A673 (cell line): ENCODE measurements at regions not wholly inside any gene's neighbourhood (a gene's known extent, or its start where the extent isn't known, plus 50 kb on each side); places are given as distances from the start of the nearest gene placed in this dataset.

Source experiments
- BruUV-seq: library from RNA; stranded (reverse); fragments of 400-500 nt; replicated peaks from 2 replicates; lab custom pipeline; 2021; lab: Mats Ljungman, UMichigan
- CTCF ChIA-PET: fragments of 300-600 bp; sonication (Branson Sonifier 250); formaldehyde crosslinking; loops from one replicate; lab custom pipeline; 2022; ENCODE audit warnings: antibody characterized with exemption; lab: Charles Lee
- POLR2A ChIA-PET: fragments of 300-600 bp; sonication (Branson Sonifier 250); formaldehyde crosslinking; loops from one replicate; lab custom pipeline; 2022; ENCODE audit warnings: antibody characterized with exemption; ENCODE audit not compliant: low non-redundant PET; lab: Charles Lee
- DNase-seq: peaks from one replicate; pipeline ENCODE4 v3.0.0-alpha.2; 2015; ENCODE audit warnings: low spot score
- H3K27ac ChIP-seq: fragments of 200-600 bp; sonication (generic); 2 replicates; pipeline ENCODE4 v1.5.1; 2016; ENCODE audit warnings: mixed run types, low read depth, mild to moderate bottlenecking, mixed read lengths, antibody characterized with exemption, low read length; ENCODE audit not compliant: poor library complexity, severe bottlenecking
- H3K27me3 ChIP-seq: fragments of 200-600 bp; sonication (generic); replicated peaks from 2 replicates; pipeline ENCODE4 v1.6.1; 2017; ENCODE audit warnings: mixed run types, low read depth, mild to moderate bottlenecking, mixed read lengths, antibody characterized with exemption, low read length; ENCODE audit not compliant: insufficient read depth, poor library complexity
- H3K36me3 ChIP-seq: fragments of 200-600 bp; sonication (generic); 2 replicates; pipeline ENCODE4 v1.6.1; 2016; ENCODE audit warnings: mixed run types, mild to moderate bottlenecking, mixed read lengths, antibody characterized with exemption, low read length; ENCODE audit not compliant: insufficient read depth, poor library complexity, severe bottlenecking
- H3K4me1 ChIP-seq: fragments of 200-600 bp; sonication (generic); 2 replicates; pipeline ENCODE4 v1.6.1; 2017; ENCODE audit warnings: mixed run types, mild to moderate bottlenecking, mixed read lengths, antibody characterized with exemption, low read length; ENCODE audit not compliant: insufficient read depth, poor library complexity, severe bottlenecking
- H3K4me3 ChIP-seq: fragments of 200-600 bp; sonication (generic); 2 replicates; pipeline ENCODE4 v1.5.1; 2016; ENCODE audit warnings: low read depth, mixed run types, mild to moderate bottlenecking, mixed read lengths, low read length; ENCODE audit not compliant: poor library complexity, severe bottlenecking
- H3K9me3 ChIP-seq: fragments of 200-600 bp; sonication (generic); 2 replicates; pipeline ENCODE4 v1.6.1; 2016; ENCODE audit warnings: mixed run types, low read depth, mild to moderate bottlenecking, mixed read lengths, antibody characterized with exemption, low read length; ENCODE audit not compliant: poor library complexity, severe bottlenecking
- CTCF ChIP-seq: fragments of 300-800, 200-600 bp; sonication (generic); conservative IDR thresholded peaks from 2 replicates; pipeline ENCODE4 v1.5.1; 2017; ENCODE audit warnings: low read depth, mild to moderate bottlenecking, antibody characterized with exemption, low read length, moderate library complexity, mixed read lengths
- EZH2 ChIP-seq: fragments of 200-600 bp; sonication (generic); IDR thresholded peaks from 2 replicates; pipeline ENCODE4 v1.6.1; 2017; ENCODE audit warnings: borderline replicate concordance, low read depth, mild to moderate bottlenecking, mixed read lengths, antibody characterized with exemption, low read length; ENCODE audit not compliant: poor library complexity, severe bottlenecking
- intact Hi-C: fragments of 100-400 bp; cut with micrococcal nuclease; formaldehyde crosslinking; loops from one replicate; pipeline ENCODE4 v1.10.0; 2022; ENCODE audit not compliant: unreplicated experiment

- intact Hi-C loops, result no loop called here
- no peak overlapping the region for H3K27ac ChIP-seq
- H3K4me1 ChIP-seq, result no peaks in the 10 kb centered on the region
- no peaks in the 10 kb centered on the region for H3K36me3 ChIP-seq
- DNase-seq, result no peak
- TF ChIP-seq CTCF, result no peak
- no peak for TF ChIP-seq EZH2
- no peak overlapping the region for H3K4me3 ChIP-seq
- CTCF ChIA-PET, result no interaction called here
- H3K27me3 ChIP-seq, result no peaks in the 10 kb centered on the region
- POLR2A ChIA-PET, result no interaction called here
- H3K9me3 ChIP-seq, result no peaks in the 10 kb centered on the region
- BruUV-seq, result no TSS peak
Measured at GRCh38 chr6:163752446-163752845, 337.9 kb downstream of the QKI start.

GRCh38 chr6:163751032-163751525 is 336.6 kb downstream of the QKI start:
- Histone ChIP-seq H3K27me3 (no peaks in the 10 kb centered on the region), H3K4me3 (no peak overlapping the region), H3K27ac (no peak overlapping the region), H3K4me1 (no peaks in the 10 kb centered on the region), H3K9me3 (no peaks in the 10 kb centered on the region), H3K36me3 (no peaks in the 10 kb centered on the region)
- intact Hi-C loops, result no loop called here
- BruUV-seq, result no TSS peak
- CTCF ChIA-PET, result no interaction called here
- no peak for DNase-seq
- TF ChIP-seq CTCF (no peak), EZH2 (no peak)
- POLR2A ChIA-PET, result no interaction called here

GRCh38 chr6:163750431-163751031 is 336.0 kb downstream of the QKI start:
- Histone ChIP-seq H3K27ac (no peak overlapping the region), H3K36me3 (no peaks in the 10 kb centered on the region), H3K27me3 (no peaks in the 10 kb centered on the region), H3K4me1 (no peaks in the 10 kb centered on the region), H3K9me3 (no peaks in the 10 kb centered on the region), H3K4me3 (no peak overlapping the region)
- DNase-seq, result no peak
- ChIA-PET CTCF (no interaction called here), POLR2A (no interaction called here)
- intact Hi-C loops, result no loop called here
- no TSS peak for BruUV-seq
- TF ChIP-seq EZH2, result no peak
- no peak for TF ChIP-seq CTCF
